Fibroblast of pulmonary artery (primary cell): ENCODE measurements at regions not wholly inside any gene's neighbourhood (a gene's known extent, or its start where the extent isn't known, plus 50 kb on each side); places are given as distances from the start of the nearest gene placed in this dataset.
"Not testable (repeated sequence)": the region's sequence is repeated elsewhere in the genome, so short reads cannot be mapped to it uniquely, and the experiment has no call there.

Experiments
- DNase-seq: peaks from one replicate; pipeline ENCODE4 v3.0.0-alpha.2; 2010; ENCODE audit warnings: low read depth
- H3K4me3 ChIP-seq: replicated peaks from 2 replicates; pipeline ENCODE4 v1.5.1; 2011; ENCODE audit warnings: low read depth, mild to moderate bottlenecking, control low read depth, low read length, moderate library complexity
- CTCF ChIP-seq: IDR thresholded peaks from 2 replicates; pipeline ENCODE4 v1.5.1; 2011; ENCODE audit warnings: mild to moderate bottlenecking, control low read depth, low read length, inconsistent platforms; ENCODE audit errors: missing control alignments

GRCh38 chr12:116376354-116377193 lies 99.1 kb upstream of the MED13L start:
- H3K4me3 ChIP-seq, result no peak overlapping the region
- DNase-seq, result peak; percentile 84
- no peak for TF ChIP-seq CTCF

- H3K4me3 ChIP-seq, result not testable (repeated sequence)
Measured at GRCh38 chr12:116377194-116377571, 99.7 kb upstream of the MED13L start.

GRCh38 chr12:116378002-116378401 lies 100.5 kb upstream of the MED13L start:
- DNase-seq, result no peak
- no peak for TF ChIP-seq CTCF
- H3K4me3 ChIP-seq, result no peak overlapping the region

More at GRCh38 chr12:116377194-116377571, 99.7 kb upstream of the MED13L start:
- not testable (repeated sequence) for DNase-seq

- TF ChIP-seq CTCF, result no peak
- DNase-seq, result no peak
- no peak overlapping the region for H3K4me3 ChIP-seq
Measured at GRCh38 chr12:116380108-116380507, 102.6 kb upstream of the MED13L start.

GRCh38 chr12:116380740-116381139 lies 103.2 kb upstream of the MED13L start:
- not testable (repeated sequence) for DNase-seq, H3K4me3 ChIP-seq

GRCh38 chr12:116381240-116381743 lies 103.8 kb upstream of the MED13L start:
- TF ChIP-seq CTCF, result no peak
- no peak for DNase-seq
- H3K4me3 ChIP-seq, result peak overlapping the region; percentile 25

- DNase-seq, result peak; percentile 95
- peak overlapping the region; percentile 25 for H3K4me3 ChIP-seq
- TF ChIP-seq CTCF, result no peak
Measured at GRCh38 chr12:116381744-116382685, 104.5 kb upstream of the MED13L start.
